T-helper 22 cell (primary cell): ENCODE measurements at regions not wholly inside any gene's neighbourhood (a gene's known extent, or its start where the extent isn't known, plus 50 kb on each side); places are given as distances from the start of the nearest gene placed in this dataset.
"Not testable (repeated sequence)": the region's sequence is repeated elsewhere in the genome, so short reads cannot be mapped to it uniquely, and the experiment has no call there.

Source experiments
- DNase-seq: peaks from one replicate; pipeline ENCODE4 v3.0.0-alpha.2; 2020; ENCODE audit warnings: low read depth

DNA sequence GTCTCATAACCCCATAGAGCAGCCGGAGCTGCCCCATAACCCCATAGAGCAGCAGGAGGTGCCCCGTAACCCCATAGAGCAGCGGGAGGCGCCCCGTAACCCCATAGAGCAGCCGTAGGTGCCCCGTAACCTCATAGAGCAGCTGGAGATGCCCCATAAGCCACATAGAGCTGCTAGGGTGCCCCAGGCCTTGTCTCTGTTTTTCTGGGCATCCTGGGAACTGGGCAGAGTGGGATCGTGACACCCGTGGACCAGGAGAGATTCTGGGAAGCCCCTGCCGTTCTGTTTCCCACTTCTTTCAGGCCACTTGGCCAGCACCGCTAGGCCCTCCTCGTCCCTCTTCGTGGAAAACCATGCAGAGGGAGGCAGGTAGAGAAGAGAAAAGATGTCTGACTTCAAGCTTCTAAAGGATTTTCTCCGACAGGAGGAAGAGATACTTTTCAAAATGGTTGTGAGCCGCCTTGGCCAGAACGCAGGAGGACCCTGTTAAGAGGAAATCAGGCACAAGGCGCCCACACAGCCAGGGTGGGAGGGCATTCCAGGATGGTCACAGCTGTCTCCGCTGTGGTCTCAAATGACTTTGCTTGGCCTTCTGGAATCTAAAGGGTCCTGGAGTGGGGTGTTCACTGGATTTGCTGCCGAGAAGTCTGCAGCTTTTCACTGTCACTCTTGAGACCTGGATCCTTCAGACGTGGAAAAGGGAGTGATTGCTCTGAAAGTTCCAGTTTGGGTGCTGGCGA lies 171.8 kb downstream of the NPIPB11 start:
- not testable (repeated sequence) for DNase-seq

DNA sequence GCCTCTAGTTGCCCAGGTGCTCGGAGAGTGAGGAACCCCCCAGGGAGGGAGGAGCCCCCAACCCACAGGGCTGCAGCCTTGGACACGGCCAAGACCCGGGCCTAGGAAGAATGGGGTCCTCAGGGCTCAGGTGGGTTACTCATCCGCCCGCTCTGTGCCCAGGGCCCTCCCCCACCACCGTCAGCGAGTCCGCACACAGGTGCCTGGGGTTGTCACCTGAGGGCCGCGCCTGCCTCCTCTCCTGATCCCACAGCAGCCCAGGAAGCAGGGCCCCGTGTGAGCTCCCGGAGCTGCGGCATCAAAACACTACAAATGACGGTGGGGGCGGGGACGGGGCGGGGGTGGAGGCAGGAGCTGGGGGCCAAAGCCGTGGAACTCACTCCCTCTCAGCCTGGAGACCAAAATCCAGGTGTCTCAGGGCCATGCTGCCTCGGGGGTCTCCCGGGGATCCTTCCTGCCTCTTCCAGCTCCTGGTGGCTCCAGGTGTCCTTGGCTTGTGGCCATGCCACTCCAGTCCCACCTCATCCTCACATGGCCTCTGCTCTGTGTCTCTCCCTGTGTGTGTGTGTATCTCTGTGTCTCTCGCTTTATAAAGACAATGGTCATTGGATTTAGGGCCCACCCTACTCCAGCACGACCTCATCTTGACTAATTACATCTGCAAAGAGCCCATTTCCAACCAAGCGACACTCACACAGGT lies 172.7 kb downstream of the NPIPB11 start:
- not testable (repeated sequence) for DNase-seq

- DNase-seq, result no peak
Observed at GRCh38 chr16:29232811-29233704, 173.5 kb downstream of the NPIPB11 start.

- not testable (repeated sequence) for DNase-seq
Observed at GRCh38 chr16:29232160-29232705, 174.3 kb downstream of the NPIPB11 start.

DNA sequence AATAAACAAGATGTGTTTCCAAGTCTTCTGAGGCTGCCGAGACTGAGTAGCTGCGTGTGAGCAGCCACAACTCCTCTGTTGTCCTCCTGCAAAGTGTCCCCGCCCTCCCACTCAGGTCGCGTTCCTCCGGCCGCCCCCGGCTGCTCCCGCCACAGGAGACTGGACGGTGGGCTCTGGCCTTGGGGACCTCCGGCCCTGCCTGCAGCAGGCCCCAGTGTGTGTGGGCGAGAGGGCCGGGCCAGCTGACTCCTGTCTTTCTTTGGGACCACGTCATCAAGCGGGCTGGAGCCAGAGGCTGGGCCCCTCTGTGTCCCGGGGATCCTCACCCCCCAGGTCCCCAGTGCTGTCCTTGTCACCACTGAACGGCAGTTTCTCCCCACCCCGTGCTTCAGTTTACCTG lies 175.3 kb downstream of the NPIPB11 start:
- DNase-seq, result no peak

GRCh38 chr16:29230671-29231096 lies 175.8 kb downstream of the NPIPB11 start:
- DNase-seq, result no peak

DNA sequence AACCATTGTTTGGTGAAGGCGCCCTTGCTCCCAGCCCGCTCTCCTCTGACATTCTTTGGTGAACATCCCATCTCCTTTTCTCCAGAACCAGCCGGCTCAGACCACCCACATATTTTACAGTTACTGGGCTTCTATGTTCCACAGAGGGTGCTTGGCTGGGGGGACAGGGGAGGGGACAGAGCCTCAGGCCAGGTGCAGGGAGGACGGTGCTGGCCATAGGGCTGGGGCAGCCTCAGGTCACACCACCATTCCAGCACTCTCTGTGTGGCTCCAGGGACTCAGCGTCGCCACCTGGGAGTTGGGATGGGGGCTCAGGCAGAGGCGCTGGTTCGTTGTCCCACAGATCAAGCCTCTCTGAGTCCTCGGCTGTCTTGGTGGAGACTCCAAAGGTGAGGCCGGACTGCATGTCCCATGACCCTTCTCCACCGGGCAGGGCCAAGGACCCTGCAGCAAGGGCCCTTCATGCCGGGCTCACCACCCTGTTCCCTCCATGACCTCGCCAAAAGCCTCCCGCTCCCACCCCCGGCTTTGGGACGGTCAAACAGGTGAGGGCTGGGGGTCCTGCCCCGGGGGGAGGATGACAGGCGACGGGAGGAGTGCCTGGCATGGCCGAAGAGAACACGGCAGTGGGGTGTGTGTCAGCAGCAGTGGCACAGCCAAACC lies 176.4 kb downstream of the NPIPB11 start:
- not testable (repeated sequence) for DNase-seq

- not testable (repeated sequence) for DNase-seq
Observed at GRCh38 chr16:29229616-29230005, 176.9 kb downstream of the NPIPB11 start.

DNA sequence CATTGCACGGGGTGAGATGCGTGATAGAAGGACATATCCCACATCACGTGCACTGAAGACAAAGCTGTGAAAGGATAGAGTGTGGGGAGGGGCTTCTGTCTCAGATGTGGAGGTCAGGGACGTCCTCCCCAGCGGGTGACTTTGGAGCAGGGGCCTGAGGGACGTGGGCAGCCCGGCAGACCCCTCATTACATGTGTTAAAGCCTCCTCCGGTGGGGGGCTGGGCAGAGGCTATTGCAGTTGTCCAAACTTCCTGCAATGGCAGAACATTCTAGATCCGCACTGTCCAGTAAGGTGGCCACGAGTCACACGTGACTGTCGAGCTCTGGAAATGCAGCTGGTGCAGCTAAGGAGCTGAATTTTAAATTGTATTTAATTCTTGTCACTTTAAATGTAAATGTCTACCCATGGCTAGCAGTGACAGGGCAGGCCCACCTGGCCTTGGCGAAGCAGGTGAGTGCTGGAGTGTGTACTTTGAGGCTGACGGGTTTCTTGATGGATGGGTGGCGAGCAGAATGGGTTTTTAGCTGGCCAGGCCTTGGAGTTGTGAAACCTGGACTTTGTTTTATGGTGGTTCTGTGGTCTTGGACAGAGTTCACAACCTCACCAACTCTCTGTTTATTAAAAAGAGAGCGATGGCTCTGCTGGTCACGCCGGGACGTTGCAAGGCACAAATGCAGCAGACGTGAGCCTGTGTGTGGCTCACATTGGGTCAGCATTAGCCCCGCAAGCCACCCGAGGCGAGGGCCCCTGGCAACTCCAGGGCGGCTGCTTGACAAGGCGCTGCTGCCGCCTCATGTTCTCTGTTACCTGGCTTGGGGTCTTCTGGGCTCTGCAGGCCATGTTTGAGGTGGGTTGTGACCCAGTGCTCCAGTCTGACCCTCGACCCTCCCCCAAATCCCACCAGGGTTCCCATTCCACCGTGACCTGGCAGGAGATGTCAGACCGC lies 177.6 kb downstream of the NPIPB11 start:
- not testable (repeated sequence) for DNase-seq

DNA sequence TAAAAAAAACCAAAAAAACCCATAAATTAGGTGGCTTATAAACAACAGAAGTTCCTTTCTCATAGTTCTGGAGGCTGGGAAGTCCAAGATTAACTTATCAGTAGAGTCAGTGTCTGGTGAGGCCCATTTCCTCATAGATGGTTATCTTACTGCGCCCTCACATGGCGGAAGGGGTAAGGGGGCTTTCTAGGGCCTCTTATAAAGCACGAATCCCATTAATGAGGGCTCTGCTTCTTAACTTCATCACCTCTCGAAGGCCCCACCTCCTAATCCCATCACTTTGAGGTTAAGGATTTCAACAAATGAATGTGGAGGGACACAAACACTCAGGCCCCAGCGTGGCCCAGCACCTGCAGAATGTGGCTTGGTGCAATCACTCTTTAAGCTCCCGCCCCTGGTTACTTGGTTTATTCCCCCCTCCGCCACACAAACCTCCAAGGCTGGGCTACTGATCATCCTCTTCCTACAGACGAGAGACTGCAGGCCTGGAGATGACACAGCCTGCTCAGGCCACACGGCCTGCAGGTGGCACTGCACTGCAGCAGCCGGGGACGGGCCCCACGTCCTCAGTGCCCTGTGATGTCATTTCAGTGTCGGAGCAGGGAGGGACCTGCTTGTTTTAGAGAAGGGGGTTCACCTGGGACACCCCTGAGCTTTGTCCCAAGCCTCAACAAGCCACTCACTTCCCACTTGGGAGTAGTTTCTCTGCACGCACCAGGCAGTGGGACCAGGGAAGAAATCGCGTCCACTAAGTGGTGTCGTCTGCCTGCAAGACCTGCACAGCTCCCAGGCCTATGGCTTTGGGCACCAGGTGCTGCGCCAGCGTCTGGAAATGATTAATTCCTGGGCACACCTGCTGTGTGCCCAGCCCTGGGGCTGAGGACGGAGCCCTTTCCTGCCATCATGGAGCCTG lies 178.5 kb downstream of the NPIPB11 start:
- not testable (repeated sequence) for DNase-seq

DNA sequence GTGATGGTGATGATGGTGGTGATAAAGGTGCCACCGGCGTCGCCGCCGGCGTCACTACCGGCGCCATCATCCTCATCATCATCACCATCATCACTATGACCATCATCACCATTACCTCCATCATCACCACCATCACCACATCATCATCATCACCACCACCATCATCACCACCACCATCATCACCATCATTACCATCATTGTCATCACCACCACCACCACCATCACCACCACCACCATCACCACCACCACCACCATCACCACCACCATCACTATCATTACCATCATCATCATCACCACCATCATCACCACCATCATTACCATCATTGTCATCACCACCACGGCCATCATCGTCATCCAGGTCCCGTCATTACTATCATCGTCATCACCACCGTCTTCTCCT lies 179.7 kb downstream of the NPIPB11 start:
- DNase-seq, result no peak

DNA sequence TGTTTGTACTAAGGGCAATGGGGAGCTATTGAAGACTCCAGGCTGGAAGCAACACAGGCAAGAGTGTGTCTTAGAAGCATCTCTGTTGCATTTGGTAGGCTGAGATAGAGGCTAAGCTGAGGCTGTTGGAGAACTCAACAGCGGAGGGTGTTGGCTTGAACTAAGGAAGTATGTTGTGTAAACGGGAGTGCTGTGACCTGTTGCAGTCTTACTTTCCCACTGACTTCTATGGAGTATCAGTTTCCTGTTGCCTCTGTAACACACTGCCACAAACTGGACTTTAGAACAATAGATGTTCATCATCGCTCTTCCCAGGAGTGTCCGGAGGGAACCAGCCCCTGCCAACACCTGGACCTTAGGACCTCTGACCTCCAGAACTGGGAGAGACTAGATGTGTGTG lies 181.8 kb downstream of the NPIPB11 start:
- not testable (repeated sequence) for DNase-seq

GRCh38 chr16:29222615-29223014 lies 183.9 kb downstream of the NPIPB11 start:
- not testable (repeated sequence) for DNase-seq

- not testable (repeated sequence) for DNase-seq
Observed at GRCh38 chr16:29222008-29222407, 184.5 kb downstream of the NPIPB11 start.

GRCh38 chr16:29221281-29221955 lies 185.1 kb downstream of the NPIPB11 start:
- not testable (repeated sequence) for DNase-seq

DNA sequence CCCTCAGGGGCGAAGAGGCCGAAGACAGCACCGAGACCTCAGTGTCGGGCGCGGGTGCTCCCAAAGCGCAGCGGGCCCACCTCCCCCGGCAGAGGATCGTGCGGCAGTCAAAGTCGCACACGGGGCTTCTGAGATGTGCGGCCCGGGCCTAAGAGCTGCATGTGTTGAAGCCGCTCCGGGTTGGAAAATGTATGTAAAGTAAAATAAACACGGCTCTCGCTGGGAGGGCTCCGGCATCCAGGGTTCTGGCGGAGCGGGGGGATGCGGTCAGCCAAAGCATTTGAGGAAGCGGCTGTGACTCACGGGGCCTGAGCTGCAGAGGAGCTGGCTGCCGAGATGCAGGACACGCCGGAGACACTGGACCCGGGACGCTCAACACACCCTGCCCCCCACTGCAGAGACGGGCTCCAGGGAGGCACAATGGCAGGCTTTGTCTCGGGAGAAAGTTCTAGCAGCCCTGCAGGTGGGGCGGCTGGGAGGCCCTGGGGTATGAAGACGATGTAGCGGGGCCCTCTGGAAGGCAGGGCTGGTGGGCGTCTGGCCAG lies 185.8 kb downstream of the NPIPB11 start:
- DNase-seq, result not testable (repeated sequence)

DNA sequence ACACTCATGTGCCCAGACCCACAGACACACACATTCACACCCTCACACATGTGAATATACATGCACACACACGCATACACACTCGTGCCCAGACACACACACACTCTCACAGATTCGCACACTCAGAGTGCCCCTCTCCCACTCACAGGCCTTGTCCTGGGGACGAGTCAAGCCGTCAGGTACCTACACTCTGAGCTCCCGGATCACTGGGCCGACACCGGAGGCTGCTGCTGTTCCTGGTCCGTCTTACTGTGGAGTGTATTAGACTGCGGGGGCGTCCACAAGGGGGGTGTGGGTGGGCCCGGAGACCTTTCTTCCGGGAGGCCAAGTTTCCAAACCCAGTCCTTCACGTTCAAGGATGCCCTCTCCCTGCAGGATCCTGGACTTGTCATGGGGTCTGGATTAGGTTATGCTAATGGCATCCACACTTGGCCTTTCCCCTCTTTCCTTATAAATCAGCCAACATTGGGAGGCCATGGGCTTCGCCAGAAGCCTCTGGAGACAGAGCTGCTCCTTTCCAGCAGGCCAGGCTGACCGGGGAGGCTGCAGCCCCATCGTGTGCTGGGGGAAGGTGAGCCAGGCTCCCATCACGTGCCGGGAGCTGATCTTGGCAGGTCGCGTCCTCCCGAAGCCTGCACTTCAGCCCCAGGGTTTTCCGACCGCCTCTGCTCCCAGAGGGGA lies 186.4 kb downstream of the NPIPB11 start:
- DNase-seq, result not testable (repeated sequence)

DNA sequence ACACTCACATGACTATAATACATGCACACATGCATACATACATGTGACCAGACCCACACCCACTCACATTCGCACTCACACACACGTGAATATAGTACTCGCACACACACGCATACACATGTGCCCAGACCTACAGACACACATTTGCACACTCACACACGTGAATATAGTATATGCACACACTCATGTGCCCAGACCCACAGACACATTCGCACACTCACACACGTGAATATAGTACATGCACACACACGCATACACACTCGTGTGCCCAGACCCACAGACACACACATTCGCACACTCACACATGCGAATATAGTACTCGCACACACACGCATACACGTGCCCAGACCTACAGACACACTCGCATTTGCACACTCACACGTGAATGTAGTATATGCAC lies 186.9 kb downstream of the NPIPB11 start:
- not testable (repeated sequence) for DNase-seq
